ENCODE measurements at regions not wholly inside any gene's neighbourhood (a gene's known extent, or its start where the extent isn't known, plus 50 kb on each side); places are given as distances from the start of the nearest gene placed in this dataset.

DNA sequence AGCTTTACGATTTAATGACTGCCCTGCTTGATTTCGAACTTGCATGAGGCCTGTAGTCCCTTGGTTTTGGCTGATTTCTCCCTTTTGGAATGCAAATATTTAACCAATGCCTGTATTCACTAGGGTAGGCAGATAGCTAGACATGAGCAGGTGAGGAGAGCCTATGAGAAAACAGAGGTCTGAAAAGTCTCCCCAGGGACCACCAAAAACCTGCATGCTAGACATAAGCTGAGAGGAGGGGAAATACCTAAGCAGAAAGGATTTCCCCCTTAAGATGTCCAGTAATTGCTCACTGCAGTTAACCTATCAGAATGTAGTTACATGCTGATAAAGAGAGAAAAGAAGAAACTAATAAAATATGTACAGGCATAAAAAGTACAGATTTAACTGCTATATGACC lies 667.4 kb upstream of the SEMA6A start:
- Histone ChIP-seq H3K4me1 (ENCODE audit: control insufficient read depth, insufficient read depth, low read length) (no peaks in the 10 kb centered on the region), H3K4me3 (ENCODE audit: low read length) (no peak overlapping the region), H3K27ac (ENCODE audit: low read length) (no peak overlapping the region), H3K27me3 (ENCODE audit: control insufficient read depth, insufficient read depth, low read length) (no peaks in the 10 kb centered on the region), H3K9me3 (replicated peaks; ENCODE audit: control insufficient read depth, low read depth, low read length) (no peaks in the 10 kb centered on the region), H3K36me3 (ENCODE audit: control insufficient read depth, insufficient read depth, low read length) (no peaks in the 10 kb centered on the region)
- WGBS (ENCODE audit: insufficient coverage) = no CpG with 5 or more reads among the region's 2 CpGs
- no peak for DNase-seq

DNA sequence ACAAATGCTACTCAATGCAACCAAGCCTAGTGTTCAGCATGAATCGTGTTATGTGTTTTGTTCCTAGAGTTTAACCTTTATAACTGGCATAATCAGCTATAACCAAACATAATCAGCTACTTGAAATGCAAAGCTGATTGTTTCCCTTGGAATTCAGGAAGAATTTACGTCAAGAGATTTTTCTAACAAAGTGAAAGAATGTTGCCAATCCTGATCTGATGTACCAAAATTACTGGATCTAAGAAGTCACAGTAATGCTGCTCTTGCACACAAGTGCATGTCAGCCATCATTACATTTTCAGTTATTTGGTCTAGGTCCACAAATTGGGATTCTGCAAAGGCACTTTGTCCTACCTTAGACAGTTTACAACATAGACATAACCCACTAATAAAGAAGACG lies 662.3 kb upstream of the SEMA6A start:
- Histone ChIP-seq H3K4me1 (ENCODE audit: control insufficient read depth, insufficient read depth, low read length) (no peaks in the 10 kb centered on the region), H3K27ac (ENCODE audit: low read length) (no peak overlapping the region), H3K4me3 (ENCODE audit: low read length) (no peak overlapping the region), H3K9me3 (replicated peaks; ENCODE audit: control insufficient read depth, low read depth, low read length) (no peaks in the 10 kb centered on the region), H3K36me3 (ENCODE audit: control insufficient read depth, insufficient read depth, low read length) (no peaks in the 10 kb centered on the region), H3K27me3 (ENCODE audit: control insufficient read depth, insufficient read depth, low read length) (no peaks in the 10 kb centered on the region)
- no peak for DNase-seq
- WGBS (ENCODE audit: insufficient coverage) = 100% methylated on average over 1 of the region's 3 CpGs

DNA sequence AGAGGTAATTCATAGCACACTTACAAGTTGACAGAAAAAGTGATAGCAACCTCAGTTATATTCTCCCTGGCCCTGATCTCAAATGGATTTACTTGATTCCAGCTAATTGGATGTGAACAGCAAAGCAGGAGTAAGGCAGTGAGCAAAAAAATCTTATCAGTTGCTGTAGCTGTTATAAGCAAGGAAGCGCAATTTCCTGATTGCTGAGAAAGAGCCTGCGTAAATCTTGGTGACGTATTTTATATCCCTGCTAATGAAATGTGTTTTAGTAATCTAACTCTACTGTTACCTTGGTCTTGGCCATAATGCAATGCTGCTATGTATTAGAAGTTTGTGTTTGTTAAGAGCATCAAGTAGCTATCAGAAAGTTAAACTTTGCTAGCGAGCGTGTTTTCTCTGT lies 661.2 kb upstream of the SEMA6A start:
- H3K27ac ChIP-seq (ENCODE audit: low read length) = no peak overlapping the region
- 76% methylated on average over 3 of the region's 5 CpGs for WGBS (ENCODE audit: insufficient coverage)

GRCh38 chr5:117230375-117230774 lies 655.8 kb upstream of the SEMA6A start:
- no CpG with 5 or more reads among the region's 3 CpGs for WGBS (ENCODE audit: insufficient coverage)
- no peaks in the 10 kb centered on the region for H3K36me3 ChIP-seq (ENCODE audit: control insufficient read depth, insufficient read depth, low read length)
- no peak overlapping the region for H3K4me3 ChIP-seq (ENCODE audit: low read length)

More for the DNA sequence above, 661.2 kb upstream of the SEMA6A start:
- no peaks in the 10 kb centered on the region for H3K27me3 ChIP-seq (ENCODE audit: control insufficient read depth, insufficient read depth, low read length)
- no peaks in the 10 kb centered on the region for H3K36me3 ChIP-seq (ENCODE audit: control insufficient read depth, insufficient read depth, low read length)
- DNase-seq = peak; percentile 13
- no peaks in the 10 kb centered on the region for H3K9me3 ChIP-seq (replicated peaks; ENCODE audit: control insufficient read depth, low read depth, low read length)
- H3K4me3 ChIP-seq (ENCODE audit: low read length) = no peak overlapping the region
- no peaks in the 10 kb centered on the region for H3K4me1 ChIP-seq (ENCODE audit: control insufficient read depth, insufficient read depth, low read length)

GRCh38 chr5:117220730-117221129 lies 646.1 kb upstream of the SEMA6A start:
- no peak for DNase-seq
- Histone ChIP-seq H3K9me3 (replicated peaks; ENCODE audit: control insufficient read depth, low read depth, low read length) (no peaks in the 10 kb centered on the region), H3K27me3 (ENCODE audit: control insufficient read depth, insufficient read depth, low read length) (no peaks in the 10 kb centered on the region), H3K36me3 (ENCODE audit: control insufficient read depth, insufficient read depth, low read length) (no peaks in the 10 kb centered on the region), H3K4me1 (ENCODE audit: control insufficient read depth, insufficient read depth, low read length) (no peaks in the 10 kb centered on the region), H3K27ac (ENCODE audit: low read length) (no peak overlapping the region), H3K4me3 (ENCODE audit: low read length) (no peak overlapping the region)
- no CpG with 5 or more reads among the region's 1 CpG for WGBS (ENCODE audit: insufficient coverage)

More at GRCh38 chr5:117230375-117230774, 655.8 kb upstream of the SEMA6A start:
- H3K27ac ChIP-seq (ENCODE audit: low read length) = no peak overlapping the region
- H3K27me3 ChIP-seq (ENCODE audit: control insufficient read depth, insufficient read depth, low read length) = no peaks in the 10 kb centered on the region
- H3K9me3 ChIP-seq (replicated peaks; ENCODE audit: control insufficient read depth, low read depth, low read length) = no peaks in the 10 kb centered on the region
- H3K4me1 ChIP-seq (ENCODE audit: control insufficient read depth, insufficient read depth, low read length) = no peaks in the 10 kb centered on the region
- no peak for DNase-seq

GRCh38 chr5:117218789-117219188 lies 644.2 kb upstream of the SEMA6A start:
- Histone ChIP-seq H3K9me3 (replicated peaks; ENCODE audit: control insufficient read depth, low read depth, low read length) (no peaks in the 10 kb centered on the region), H3K27ac (ENCODE audit: low read length) (no peak overlapping the region), H3K27me3 (ENCODE audit: control insufficient read depth, insufficient read depth, low read length) (no peaks in the 10 kb centered on the region), H3K4me3 (ENCODE audit: low read length) (no peak overlapping the region), H3K4me1 (ENCODE audit: control insufficient read depth, insufficient read depth, low read length) (no peaks in the 10 kb centered on the region), H3K36me3 (ENCODE audit: control insufficient read depth, insufficient read depth, low read length) (no peaks in the 10 kb centered on the region)
- no peak for DNase-seq
- WGBS (ENCODE audit: insufficient coverage) = no CpG with 5 or more reads among the region's 2 CpGs

GRCh38 chr5:117212866-117213265 lies 638.2 kb upstream of the SEMA6A start:
- Histone ChIP-seq H3K4me3 (ENCODE audit: low read length) (no peak overlapping the region), H3K27ac (ENCODE audit: low read length) (no peak overlapping the region), H3K36me3 (ENCODE audit: control insufficient read depth, insufficient read depth, low read length) (no peaks in the 10 kb centered on the region), H3K27me3 (ENCODE audit: control insufficient read depth, insufficient read depth, low read length) (no peaks in the 10 kb centered on the region), H3K4me1 (ENCODE audit: control insufficient read depth, insufficient read depth, low read length) (no peaks in the 10 kb centered on the region), H3K9me3 (replicated peaks; ENCODE audit: control insufficient read depth, low read depth, low read length) (no peaks in the 10 kb centered on the region)
- DNase-seq = no peak
- no CpG with 5 or more reads among the region's 1 CpG for WGBS (ENCODE audit: insufficient coverage)

GRCh38 chr5:117210796-117211195 lies 636.2 kb upstream of the SEMA6A start:
- H3K36me3 ChIP-seq (ENCODE audit: control insufficient read depth, insufficient read depth, low read length) = no peaks in the 10 kb centered on the region
- H3K4me1 ChIP-seq (ENCODE audit: control insufficient read depth, insufficient read depth, low read length) = no peaks in the 10 kb centered on the region
- H3K27ac ChIP-seq (ENCODE audit: low read length) = no peak overlapping the region
- no peak for DNase-seq
- H3K4me3 ChIP-seq (ENCODE audit: low read length) = no peak overlapping the region
- H3K27me3 ChIP-seq (ENCODE audit: control insufficient read depth, insufficient read depth, low read length) = no peaks in the 10 kb centered on the region
- H3K9me3 ChIP-seq (replicated peaks; ENCODE audit: control insufficient read depth, low read depth, low read length) = no peaks in the 10 kb centered on the region
- WGBS (ENCODE audit: insufficient coverage) = no CpG with 5 or more reads among the region's 1 CpG

- Histone ChIP-seq H3K9me3 (replicated peaks; ENCODE audit: control insufficient read depth, low read depth, low read length) (no peaks in the 10 kb centered on the region), H3K27me3 (ENCODE audit: control insufficient read depth, insufficient read depth, low read length) (no peaks in the 10 kb centered on the region), H3K4me3 (ENCODE audit: low read length) (no peak overlapping the region), H3K27ac (ENCODE audit: low read length) (no peak overlapping the region), H3K36me3 (ENCODE audit: control insufficient read depth, insufficient read depth, low read length) (no peaks in the 10 kb centered on the region), H3K4me1 (ENCODE audit: control insufficient read depth, insufficient read depth, low read length) (peaks cover 2% of the 10 kb centered on the region)
- no CpG with 5 or more reads among the region's 3 CpGs for WGBS (ENCODE audit: insufficient coverage)
- no peak for DNase-seq
These were observed 634.9 kb upstream of the SEMA6A start for GRCh38 chr5:117209479-117209878.

DNA sequence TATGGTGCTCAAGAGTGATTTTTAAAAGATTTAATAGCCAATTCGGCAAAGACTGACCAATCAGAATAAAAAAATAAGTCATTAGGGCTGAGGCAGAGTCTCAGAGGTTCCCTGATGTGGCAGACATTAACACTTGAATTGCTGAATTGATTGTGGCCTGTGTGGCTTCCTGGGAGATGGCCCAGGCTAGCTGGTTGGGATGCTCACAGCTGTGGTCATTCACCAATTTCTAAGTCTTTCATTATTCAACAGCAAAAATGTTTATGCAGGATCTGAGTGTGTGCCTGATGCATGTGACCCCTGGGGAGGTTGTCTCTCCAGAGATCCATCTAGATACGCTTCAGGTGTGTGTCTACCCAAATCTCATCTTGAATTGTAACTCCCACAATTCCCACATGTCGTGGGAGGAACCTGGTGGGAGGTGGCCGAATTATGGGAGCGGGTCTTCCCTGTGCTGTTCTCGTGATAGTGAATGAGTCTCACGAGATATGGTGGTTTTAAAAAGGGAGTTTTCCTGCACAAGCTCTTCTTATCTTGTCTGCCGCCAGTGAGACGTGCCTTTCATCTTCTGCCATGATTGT lies 632.6 kb upstream of the SEMA6A start:
- DNase-seq = no peak
- no peak overlapping the region for H3K4me3 ChIP-seq (ENCODE audit: low read length)
- WGBS (ENCODE audit: insufficient coverage) = 94% methylated on average over 2 of the region's 9 CpGs
- no peaks in the 10 kb centered on the region for H3K36me3 ChIP-seq (ENCODE audit: control insufficient read depth, insufficient read depth, low read length)
- H3K27me3 ChIP-seq (ENCODE audit: control insufficient read depth, insufficient read depth, low read length) = no peaks in the 10 kb centered on the region
- H3K27ac ChIP-seq (ENCODE audit: low read length) = no peak overlapping the region
- H3K9me3 ChIP-seq (replicated peaks; ENCODE audit: control insufficient read depth, low read depth, low read length) = no peaks in the 10 kb centered on the region
- peaks cover 2% of the 10 kb centered on the region for H3K4me1 ChIP-seq (ENCODE audit: control insufficient read depth, insufficient read depth, low read length)

- no peak for DNase-seq
- WGBS (ENCODE audit: insufficient coverage) = no CpG with 5 or more reads among the region's 2 CpGs
- no peaks in the 10 kb centered on the region for H3K9me3 ChIP-seq (replicated peaks; ENCODE audit: control insufficient read depth, low read depth, low read length)
- H3K27me3 ChIP-seq (ENCODE audit: control insufficient read depth, insufficient read depth, low read length) = no peaks in the 10 kb centered on the region
- no peak overlapping the region for H3K4me3 ChIP-seq (ENCODE audit: low read length)
- no peak overlapping the region for H3K27ac ChIP-seq (ENCODE audit: low read length)
- no peaks in the 10 kb centered on the region for H3K36me3 ChIP-seq (ENCODE audit: control insufficient read depth, insufficient read depth, low read length)
- peaks cover 2% of the 10 kb centered on the region for H3K4me1 ChIP-seq (ENCODE audit: control insufficient read depth, insufficient read depth, low read length)
These were observed 631.3 kb upstream of the SEMA6A start for GRCh38 chr5:117205894-117206293.

All from muscle of leg (tissue), 3 donors.